GM23338 (cell line): ENCODE measurements at regions not wholly inside any gene's neighbourhood (a gene's known extent, or its start where the extent isn't known, plus 50 kb on each side); places are given as distances from the start of the nearest gene placed in this dataset.

ENCODE experiments used
- CTCF ChIP-seq, 2 experiments: fragments of 200-600 bp in 1 of 2; sonication (generic) in 1 of 2; conservative IDR thresholded peaks; 2 replicates each; pipeline versions ENCODE4 v1.5.1 to v1.6.1; 2016 to 2017; ENCODE audit warnings: antibody characterized with exemption in 2 of 2, low read depth in 2 of 2, mild to moderate bottlenecking in 2 of 2, moderate library complexity in 1 of 2
- ETS1 ChIP-seq: IDR thresholded peaks from 2 replicates; pipeline ENCODE4 v1.6.1; 2016; ENCODE audit warnings: antibody characterized with exemption
- EZH2 ChIP-seq: fragments of 200-600 bp; sonication (generic); IDR thresholded peaks from one replicate; pipeline ENCODE4 v1.8.0; 2017; ENCODE audit warnings: antibody characterized with exemption, mild to moderate bottlenecking, low read depth; ENCODE audit not compliant: unreplicated experiment
- EZH2phosphoT487 ChIP-seq: fragments of 200-600 bp; sonication (generic); IDR thresholded peaks from one replicate; pipeline ENCODE4 v1.8.1; 2018; ENCODE audit warnings: antibody characterized with exemption; ENCODE audit not compliant: unreplicated experiment
- JUNB ChIP-seq: IDR thresholded peaks from one replicate; pipeline ENCODE4 v1.6.1; 2016; ENCODE audit warnings: antibody characterized with exemption; ENCODE audit not compliant: unreplicated experiment
- POLR2AphosphoS5 ChIP-seq: IDR thresholded peaks from 2 replicates; pipeline ENCODE4 v1.6.1; 2016; ENCODE audit warnings: antibody characterized with exemption, low read depth
- ZNF114 ChIP-seq: fragments of 250-450 bp; sonication (Bioruptor Pico); IDR thresholded peaks from 2 replicates; pipeline ENCODE4 v1.5.0; 2020; ENCODE audit warnings: mild to moderate bottlenecking, moderate library complexity
- ZNF331 ChIP-seq: fragments of 250-450 bp; sonication (Bioruptor Pico); IDR thresholded peaks from 2 replicates; pipeline ENCODE4 v1.5.0; 2020; ENCODE audit warnings: low read depth, mild to moderate bottlenecking, moderate library complexity
- ZNF462 ChIP-seq: fragments of 250-450 bp; sonication (Bioruptor Pico); IDR thresholded peaks from 2 replicates; pipeline ENCODE4 v1.5.0; 2020; ENCODE audit warnings: mild to moderate bottlenecking, moderate library complexity
- TF ChIP-seq, protein P1 (sequence below): IDR thresholded peaks from one replicate; pipeline ENCODE4 v1.6.1; 2018; ENCODE audit warnings: antibody characterized with exemption; ENCODE audit not compliant: unreplicated experiment

DNA sequence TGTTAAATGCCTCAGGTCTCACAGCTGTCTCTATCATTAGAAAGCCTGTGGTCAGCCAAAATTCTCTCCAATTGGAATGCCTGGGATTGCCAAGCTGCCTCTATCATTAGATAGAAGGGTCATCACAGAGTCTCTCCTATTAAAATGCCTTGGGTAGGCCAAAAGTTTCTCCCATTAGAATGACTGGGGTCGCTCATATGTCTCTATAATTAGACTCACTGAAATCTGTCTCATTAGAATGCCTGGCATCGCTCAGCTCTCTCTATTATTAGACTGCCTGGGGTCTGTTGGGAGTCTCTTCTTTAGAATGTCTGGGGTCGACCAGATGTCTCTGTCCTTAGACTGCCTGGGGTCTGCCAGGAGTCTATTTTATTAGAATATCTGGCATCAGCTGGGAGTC is 2265.1 kb downstream of the TP53TG3F start:
- TF ChIP-seq CTCF (conservative IDR thresholded peaks at IDR 0.05; ENCODE audit: low read depth in 2 of 2) (no peak), EZH2 (no peak), JUNB (no peak), POLR2AphosphoS5 (no peak), ZNF462 (CRISPR knock-in tag) (no peak), EZH2phosphoT487 (no peak), ZNF114 (no peak), ZNF331 (CRISPR knock-in tag) (no peak), ETS1 (no peak)
- TF ChIP-seq, protein P1, sequence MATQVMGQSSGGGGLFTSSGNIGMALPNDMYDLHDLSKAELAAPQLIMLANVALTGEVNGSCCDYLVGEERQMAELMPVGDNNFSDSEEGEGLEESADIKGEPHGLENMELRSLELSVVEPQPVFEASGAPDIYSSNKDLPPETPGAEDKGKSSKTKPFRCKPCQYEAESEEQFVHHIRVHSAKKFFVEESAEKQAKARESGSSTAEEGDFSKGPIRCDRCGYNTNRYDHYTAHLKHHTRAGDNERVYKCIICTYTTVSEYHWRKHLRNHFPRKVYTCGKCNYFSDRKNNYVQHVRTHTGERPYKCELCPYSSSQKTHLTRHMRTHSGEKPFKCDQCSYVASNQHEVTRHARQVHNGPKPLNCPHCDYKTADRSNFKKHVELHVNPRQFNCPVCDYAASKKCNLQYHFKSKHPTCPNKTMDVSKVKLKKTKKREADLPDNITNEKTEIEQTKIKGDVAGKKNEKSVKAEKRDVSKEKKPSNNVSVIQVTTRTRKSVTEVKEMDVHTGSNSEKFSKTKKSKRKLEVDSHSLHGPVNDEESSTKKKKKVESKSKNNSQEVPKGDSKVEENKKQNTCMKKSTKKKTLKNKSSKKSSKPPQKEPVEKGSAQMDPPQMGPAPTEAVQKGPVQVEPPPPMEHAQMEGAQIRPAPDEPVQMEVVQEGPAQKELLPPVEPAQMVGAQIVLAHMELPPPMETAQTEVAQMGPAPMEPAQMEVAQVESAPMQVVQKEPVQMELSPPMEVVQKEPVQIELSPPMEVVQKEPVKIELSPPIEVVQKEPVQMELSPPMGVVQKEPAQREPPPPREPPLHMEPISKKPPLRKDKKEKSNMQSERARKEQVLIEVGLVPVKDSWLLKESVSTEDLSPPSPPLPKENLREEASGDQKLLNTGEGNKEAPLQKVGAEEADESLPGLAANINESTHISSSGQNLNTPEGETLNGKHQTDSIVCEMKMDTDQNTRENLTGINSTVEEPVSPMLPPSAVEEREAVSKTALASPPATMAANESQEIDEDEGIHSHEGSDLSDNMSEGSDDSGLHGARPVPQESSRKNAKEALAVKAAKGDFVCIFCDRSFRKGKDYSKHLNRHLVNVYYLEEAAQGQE, result no peak
